ENCODE measurements at regions not wholly inside any gene's neighbourhood (a gene's known extent, or its start where the extent isn't known, plus 50 kb on each side); places are given as distances from the start of the nearest gene placed in this dataset.
"Not testable (repeated sequence)": the region's sequence is repeated elsewhere in the genome, so short reads cannot be mapped to it uniquely, and the experiment has no call there.

DNA sequence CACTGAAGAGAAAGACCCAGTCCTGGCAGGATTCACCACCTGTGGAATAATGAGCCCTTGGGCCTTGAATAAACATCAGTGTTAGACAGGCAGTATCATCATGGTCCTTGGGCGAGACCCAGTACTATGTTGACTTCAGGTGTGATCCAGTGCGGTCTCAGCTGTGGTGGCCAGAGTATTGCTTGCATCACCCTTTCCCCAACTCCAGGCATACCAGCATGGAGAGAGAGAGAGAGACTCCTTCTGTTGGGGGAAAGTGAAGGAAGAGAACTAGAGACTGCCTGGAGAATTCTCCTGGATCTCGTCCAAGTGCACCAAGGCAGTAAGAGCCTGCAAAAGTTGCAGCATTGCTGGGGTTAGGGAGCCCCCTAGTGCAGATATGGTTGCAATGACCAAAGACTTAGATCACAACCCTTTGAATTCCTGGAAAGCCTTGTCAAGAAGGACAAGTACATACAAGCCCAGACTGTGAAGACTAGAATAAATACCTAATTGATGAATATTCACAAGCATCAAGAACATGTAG lies 61.1 kb upstream of the VAMP7 start:
- no peak overlapping the region for H3K27ac ChIP-seq (ENCODE audit: insufficient read depth in 1 of 2, low read depth in 1 of 2, low read length in 2 of 2, poor library complexity in 1 of 2, severe bottlenecking in 2 of 2)
- no peaks in the 10 kb centered on the region for H3K4me1 ChIP-seq (ENCODE audit: control extremely low read depth in 1 of 4, control insufficient read depth in 4 of 4, insufficient read depth in 4 of 4, low read length in 3 of 4)
- H3K27me3 ChIP-seq (replicated peaks in 2 of 5; ENCODE audit: control insufficient read depth in 4 of 5, insufficient read depth in 5 of 5, low read length in 4 of 5): no peaks in the 10 kb centered on the region
- ChIA-PET POLR2A (no interaction called here), CTCF (no interaction called here)
- DNase-seq: peak; percentile 67 to 84 (median 74)
- peaks cover 0 to 1% (median 0%) of the 10 kb centered on the region in 5 experiments for H3K9me3 ChIP-seq (ENCODE audit: control extremely low read depth in 1 of 5, control insufficient read depth in 4 of 5, insufficient read depth in 2 of 5, low read depth in 1 of 5, low read length in 4 of 5)
- WGBS (ENCODE audit: insufficient coverage): 14% methylated on average over 1 of the region's 3 CpGs
- no peak overlapping the region for H3K4me3 ChIP-seq (ENCODE audit: control insufficient read depth in 1 of 7, extremely low read depth in 1 of 7, insufficient read depth in 4 of 7, low read depth in 2 of 7, low read length in 6 of 7)
- H3K36me3 ChIP-seq (ENCODE audit: control insufficient read depth in 4 of 4, insufficient read depth in 4 of 4, low read length in 3 of 4): no peaks in the 10 kb centered on the region

- no peak for DNase-seq
- peaks cover 0 to 1% (median 0%) of the 10 kb centered on the region in 5 experiments for H3K9me3 ChIP-seq (ENCODE audit: control extremely low read depth in 1 of 5, control insufficient read depth in 4 of 5, insufficient read depth in 2 of 5, low read depth in 1 of 5, low read length in 4 of 5)
- CTCF ChIA-PET: no interaction called here
Measured at GRCh38 chrX:155819525-155819924, 61.6 kb upstream of the VAMP7 start.

DNA sequence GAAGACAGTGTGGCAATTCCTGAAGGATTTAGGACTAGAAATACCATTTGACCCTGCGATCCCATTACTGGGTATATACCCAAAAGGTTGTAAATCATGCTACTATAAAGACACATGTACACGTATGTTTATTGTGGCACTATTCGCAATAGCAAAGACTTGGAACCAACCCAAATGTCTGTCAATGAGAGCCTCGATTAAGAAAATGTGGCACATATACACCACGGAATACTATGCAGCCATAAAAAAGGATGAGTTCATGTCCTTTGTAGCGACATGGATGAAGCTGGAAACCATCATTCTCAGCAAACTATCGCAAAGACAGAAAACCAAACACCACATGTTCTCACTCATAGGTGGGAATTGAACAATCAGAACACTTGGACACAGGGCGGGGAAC lies 66.8 kb upstream of the VAMP7 start:
- H3K4me3 ChIP-seq (ENCODE audit: control insufficient read depth in 1 of 7, extremely low read depth in 1 of 7, insufficient read depth in 4 of 7, low read depth in 2 of 7, low read length in 6 of 7); DNase-seq; POLR2A ChIA-PET; H3K36me3 ChIP-seq (ENCODE audit: control insufficient read depth in 4 of 4, insufficient read depth in 4 of 4, low read length in 3 of 4); CTCF ChIA-PET; H3K4me1 ChIP-seq (ENCODE audit: control extremely low read depth in 1 of 4, control insufficient read depth in 4 of 4, insufficient read depth in 4 of 4, low read length in 3 of 4); H3K27ac ChIP-seq (ENCODE audit: insufficient read depth in 1 of 2, low read depth in 1 of 2, low read length in 2 of 2, poor library complexity in 1 of 2, severe bottlenecking in 2 of 2); H3K27me3 ChIP-seq (replicated peaks in 2 of 5; ENCODE audit: control insufficient read depth in 4 of 5, insufficient read depth in 5 of 5, low read length in 4 of 5); H3K9me3 ChIP-seq (ENCODE audit: control extremely low read depth in 1 of 5, control insufficient read depth in 4 of 5, insufficient read depth in 2 of 5, low read depth in 1 of 5, low read length in 4 of 5): not testable (repeated sequence)
- WGBS (ENCODE audit: insufficient coverage): 87% methylated on average over 5 of the region's 8 CpGs

More at GRCh38 chrX:155819525-155819924, 61.6 kb upstream of the VAMP7 start:
- Histone ChIP-seq H3K27ac (ENCODE audit: insufficient read depth in 1 of 2, low read depth in 1 of 2, low read length in 2 of 2, poor library complexity in 1 of 2, severe bottlenecking in 2 of 2) (no peak overlapping the region), H3K4me3 (ENCODE audit: control insufficient read depth in 1 of 7, extremely low read depth in 1 of 7, insufficient read depth in 4 of 7, low read depth in 2 of 7, low read length in 6 of 7) (no peak overlapping the region), H3K36me3 (ENCODE audit: control insufficient read depth in 4 of 4, insufficient read depth in 4 of 4, low read length in 3 of 4) (no peaks in the 10 kb centered on the region), H3K4me1 (ENCODE audit: control extremely low read depth in 1 of 4, control insufficient read depth in 4 of 4, insufficient read depth in 4 of 4, low read length in 3 of 4) (no peaks in the 10 kb centered on the region), H3K27me3 (replicated peaks in 2 of 5; ENCODE audit: control insufficient read depth in 4 of 5, insufficient read depth in 5 of 5, low read length in 4 of 5) (no peaks in the 10 kb centered on the region)
- POLR2A ChIA-PET: no interaction called here

DNA sequence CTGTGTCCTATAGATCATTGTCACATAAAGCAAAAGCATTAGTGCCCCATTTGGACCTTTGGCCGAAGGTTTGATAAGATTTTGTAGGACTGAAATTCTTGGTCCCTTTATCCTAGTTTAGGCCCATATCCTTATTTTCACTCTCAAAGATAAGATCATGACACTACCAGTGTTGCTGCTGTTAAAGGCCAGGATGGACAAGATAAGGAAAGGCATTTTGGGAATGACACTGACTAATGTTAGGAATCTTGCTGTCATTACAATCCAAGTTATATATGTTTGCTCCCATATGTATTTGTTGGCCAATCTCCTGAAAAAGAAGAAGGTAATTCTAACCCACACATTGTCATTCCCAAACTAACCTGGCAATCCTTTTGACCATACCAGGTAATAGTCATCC lies 101.3 kb upstream of the VAMP7 start:
- no peak for DNase-seq
- H3K27me3 ChIP-seq (replicated peaks in 2 of 5; ENCODE audit: control insufficient read depth in 4 of 5, insufficient read depth in 5 of 5, low read length in 4 of 5): peaks cover 0 to 2% (median 0%) of the 10 kb centered on the region in 5 experiments
- WGBS (ENCODE audit: insufficient coverage): 83% methylated on average over 1 of the region's 1 CpG
- H3K9me3 ChIP-seq (ENCODE audit: control extremely low read depth in 1 of 5, control insufficient read depth in 4 of 5, insufficient read depth in 2 of 5, low read depth in 1 of 5, low read length in 4 of 5): no peaks in the 10 kb centered on the region
- H3K4me3 ChIP-seq (ENCODE audit: control insufficient read depth in 1 of 7, extremely low read depth in 1 of 7, insufficient read depth in 4 of 7, low read depth in 2 of 7, low read length in 6 of 7): no peak overlapping the region
- no peaks in the 10 kb centered on the region for H3K36me3 ChIP-seq (ENCODE audit: control insufficient read depth in 4 of 4, insufficient read depth in 4 of 4, low read length in 3 of 4)
- no peak overlapping the region for H3K27ac ChIP-seq (ENCODE audit: insufficient read depth in 1 of 2, low read depth in 1 of 2, low read length in 2 of 2, poor library complexity in 1 of 2, severe bottlenecking in 2 of 2)
- H3K4me1 ChIP-seq (ENCODE audit: control extremely low read depth in 1 of 4, control insufficient read depth in 4 of 4, insufficient read depth in 4 of 4, low read length in 3 of 4): no peaks in the 10 kb centered on the region
- POLR2A ChIA-PET: no interaction called here
- CTCF ChIA-PET: no interaction called here

DNA sequence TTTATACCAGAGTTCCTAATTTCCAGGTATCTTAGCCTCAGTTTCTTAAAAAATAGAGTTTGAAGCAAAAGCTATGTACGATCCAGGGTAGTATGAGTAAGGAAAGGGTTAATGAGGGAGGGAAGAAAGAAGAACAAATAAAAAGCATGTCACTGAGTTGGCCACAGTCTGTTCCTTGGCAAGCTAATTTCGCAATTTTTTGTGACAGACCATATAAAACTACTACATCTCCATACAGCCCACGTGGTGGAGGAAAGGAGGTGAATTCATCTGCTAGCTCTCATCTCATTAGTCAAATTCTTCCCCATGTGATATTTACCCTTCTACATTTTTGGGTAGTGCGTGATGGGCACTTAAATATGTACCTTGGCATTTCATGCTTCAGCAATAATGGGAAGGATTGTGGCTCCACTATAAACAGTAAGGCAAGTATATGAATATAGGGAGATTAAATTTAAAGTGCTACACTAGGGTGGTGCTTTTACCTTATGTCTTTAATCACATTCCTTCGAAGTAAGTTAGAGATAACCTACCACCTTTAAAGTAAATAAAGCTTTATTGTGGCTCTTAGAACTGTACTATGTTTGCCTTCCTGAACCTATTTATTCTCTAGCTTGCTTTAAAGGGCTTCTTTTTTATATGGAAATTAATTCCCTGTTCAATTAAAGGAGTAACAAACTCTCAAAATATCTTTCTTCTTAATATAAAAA lies 102.1 kb upstream of the VAMP7 start:
- H3K4me1 ChIP-seq (ENCODE audit: control extremely low read depth in 1 of 4, control insufficient read depth in 4 of 4, insufficient read depth in 4 of 4, low read length in 3 of 4): no peaks in the 10 kb centered on the region
- ChIA-PET POLR2A (no interaction called here), CTCF (no interaction called here)
- no peak for DNase-seq
- no peaks in the 10 kb centered on the region for H3K36me3 ChIP-seq (ENCODE audit: control insufficient read depth in 4 of 4, insufficient read depth in 4 of 4, low read length in 3 of 4)
- H3K9me3 ChIP-seq (ENCODE audit: control extremely low read depth in 1 of 5, control insufficient read depth in 4 of 5, insufficient read depth in 2 of 5, low read depth in 1 of 5, low read length in 4 of 5): no peaks in the 10 kb centered on the region
- no peak overlapping the region for H3K27ac ChIP-seq (ENCODE audit: insufficient read depth in 1 of 2, low read depth in 1 of 2, low read length in 2 of 2, poor library complexity in 1 of 2, severe bottlenecking in 2 of 2)
- no CpG with 5 or more reads among the region's 5 CpGs for WGBS (ENCODE audit: insufficient coverage)
- peaks cover 0 to 1% (median 0%) of the 10 kb centered on the region in 5 experiments for H3K27me3 ChIP-seq (replicated peaks in 2 of 5; ENCODE audit: control insufficient read depth in 4 of 5, insufficient read depth in 5 of 5, low read length in 4 of 5)
- H3K4me3 ChIP-seq (ENCODE audit: control insufficient read depth in 1 of 7, extremely low read depth in 1 of 7, insufficient read depth in 4 of 7, low read depth in 2 of 7, low read length in 6 of 7): no peak overlapping the region

DNA sequence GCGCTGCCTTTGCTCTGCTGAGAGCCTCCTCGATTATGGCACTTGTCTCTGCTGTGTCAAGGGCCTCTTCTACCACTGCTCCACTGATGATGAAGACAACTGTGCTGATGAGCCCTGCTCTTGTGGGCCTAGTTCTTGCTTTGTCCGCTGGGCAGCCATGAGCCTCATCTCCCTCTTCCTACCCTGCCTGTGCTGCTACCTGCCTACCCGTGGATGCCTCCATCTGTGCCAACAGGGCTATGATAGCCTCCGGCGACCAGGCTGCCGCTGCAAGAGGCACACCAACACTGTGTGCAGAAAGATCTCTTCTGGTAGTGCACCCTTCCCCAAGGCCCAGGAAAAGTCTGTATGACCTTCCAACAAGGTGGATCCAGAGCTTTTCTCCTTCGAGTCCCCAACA lies 106.8 kb upstream of the VAMP7 start:
- DNase-seq: no peak
- Histone ChIP-seq H3K27ac (ENCODE audit: insufficient read depth in 1 of 2, low read depth in 1 of 2, low read length in 2 of 2, poor library complexity in 1 of 2, severe bottlenecking in 2 of 2) (no peak overlapping the region), H3K27me3 (replicated peaks in 2 of 5; ENCODE audit: control insufficient read depth in 4 of 5, insufficient read depth in 5 of 5, low read length in 4 of 5) (no peaks in the 10 kb centered on the region), H3K4me1 (ENCODE audit: control extremely low read depth in 1 of 4, control insufficient read depth in 4 of 4, insufficient read depth in 4 of 4, low read length in 3 of 4) (no peaks in the 10 kb centered on the region), H3K36me3 (ENCODE audit: control insufficient read depth in 4 of 4, insufficient read depth in 4 of 4, low read length in 3 of 4) (no peaks in the 10 kb centered on the region), H3K9me3 (ENCODE audit: control extremely low read depth in 1 of 5, control insufficient read depth in 4 of 5, insufficient read depth in 2 of 5, low read depth in 1 of 5, low read length in 4 of 5) (no peaks in the 10 kb centered on the region), H3K4me3 (ENCODE audit: control insufficient read depth in 1 of 7, extremely low read depth in 1 of 7, insufficient read depth in 4 of 7, low read depth in 2 of 7, low read length in 6 of 7) (no peak overlapping the region)
- WGBS (ENCODE audit: insufficient coverage): 77% methylated on average over 6 of the region's 8 CpGs
- POLR2A ChIA-PET: no interaction called here
- CTCF ChIA-PET: no interaction called here

GRCh38 chrX:155767876-155768769 lies 113.0 kb upstream of the VAMP7 start:
- CTCF ChIA-PET: no interaction called here
- H3K4me3 ChIP-seq (ENCODE audit: control insufficient read depth in 1 of 7, extremely low read depth in 1 of 7, insufficient read depth in 4 of 7, low read depth in 2 of 7, low read length in 6 of 7): peak overlapping the region in 5 of 7 experiments; percentile 49 to 80 (median 61)
- WGBS (ENCODE audit: insufficient coverage): 59% methylated on average over 8 of the region's 24 CpGs
- H3K36me3 ChIP-seq (ENCODE audit: control insufficient read depth in 4 of 4, insufficient read depth in 4 of 4, low read length in 3 of 4): no peaks in the 10 kb centered on the region
- H3K27me3 ChIP-seq (replicated peaks in 2 of 5; ENCODE audit: control insufficient read depth in 4 of 5, insufficient read depth in 5 of 5, low read length in 4 of 5): peaks cover 0 to 3% (median 0%) of the 10 kb centered on the region in 5 experiments
- no peaks in the 10 kb centered on the region for H3K9me3 ChIP-seq (ENCODE audit: control extremely low read depth in 1 of 5, control insufficient read depth in 4 of 5, insufficient read depth in 2 of 5, low read depth in 1 of 5, low read length in 4 of 5)
- H3K4me1 ChIP-seq (ENCODE audit: control extremely low read depth in 1 of 4, control insufficient read depth in 4 of 4, insufficient read depth in 4 of 4, low read length in 3 of 4): peaks cover 0 to 10% (median 0%) of the 10 kb centered on the region in 4 experiments
- POLR2A ChIA-PET: no interaction called here
- peak in 1 of 3 donors; percentile 12 for DNase-seq
- no peak overlapping the region for H3K27ac ChIP-seq (ENCODE audit: insufficient read depth in 1 of 2, low read depth in 1 of 2, low read length in 2 of 2, poor library complexity in 1 of 2, severe bottlenecking in 2 of 2)

Measured in common myeloid progenitor, CD34-positive (primary cell).